ENCODE measurements at regions not wholly inside any gene's neighbourhood (a gene's known extent, or its start where the extent isn't known, plus 50 kb on each side); places are given as distances from the start of the nearest gene placed in this dataset.

- no peak for TF ChIP-seq CTCF (IDR thresholded peaks at IDR 0.05)
- no peak for TF ChIP-seq POLR2A (IDR thresholded peaks at IDR 0.05)
Measured at GRCh38 chr4:116059361-116059760, 945.9 kb upstream of the NDST4 start.

Data from lower leg skin (tissue), 3 donors.